Left renal pelvis (tissue), 4 donors: ENCODE measurements at regions not wholly inside any gene's neighbourhood (a gene's known extent, or its start where the extent isn't known, plus 50 kb on each side); places are given as distances from the start of the nearest gene placed in this dataset.

Source experiments
- DNase-seq, 4 donors: peaks; one replicate each; pipeline ENCODE4 v3.0.0-alpha.2; 2013; ENCODE audit warnings: low read depth in 4 of 4, low spot score in 3 of 4

- no peak for DNase-seq
These were observed 62.9 kb upstream of the PLEKHG1 start for GRCh38 chr6:150536835-150537234.

DNA sequence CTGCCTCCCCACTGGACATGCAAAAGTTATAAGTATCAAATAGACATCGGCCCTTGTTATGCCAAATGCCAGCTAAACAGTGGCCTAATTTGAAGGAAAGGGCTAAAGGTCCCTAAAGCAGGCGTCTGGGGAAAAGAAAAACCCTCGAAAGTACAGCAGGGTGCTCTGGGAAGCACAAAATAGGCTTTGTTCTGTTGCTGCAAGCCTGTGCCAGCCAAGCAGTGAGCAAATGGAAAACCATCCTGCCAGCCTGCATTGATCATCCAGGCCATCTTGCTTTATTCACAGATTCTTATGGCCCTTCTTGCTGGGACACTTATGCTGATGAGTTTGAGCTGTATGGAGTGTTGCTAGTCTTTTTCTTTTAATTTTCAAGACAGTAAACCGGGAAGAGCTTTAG, 62.2 kb upstream of the PLEKHG1 start:
- no peak for DNase-seq

DNA sequence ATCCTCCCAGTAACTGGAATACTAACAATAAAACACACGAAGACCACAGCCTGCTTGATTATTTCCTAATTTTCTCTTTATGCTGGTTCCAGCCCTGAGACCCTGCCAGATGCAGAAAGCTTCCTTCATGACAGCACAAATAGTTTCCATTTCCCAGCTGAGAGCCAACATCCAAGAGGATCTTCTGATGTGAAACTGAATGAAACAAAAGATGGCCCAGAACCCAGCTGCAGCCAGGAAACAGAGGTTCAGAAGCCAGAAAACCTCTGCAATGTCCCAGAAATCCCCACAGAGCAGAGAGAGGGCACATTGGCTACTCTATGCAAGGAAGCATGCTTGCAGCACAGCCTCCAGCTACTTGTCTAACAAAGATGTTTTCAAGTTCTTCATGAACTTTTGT, 61.8 kb upstream of the PLEKHG1 start:
- DNase-seq, result no peak

- no peak for DNase-seq
These were observed 60.6 kb upstream of the PLEKHG1 start for GRCh38 chr6:150539111-150539510.

- no peak for DNase-seq
These were observed 60.1 kb upstream of the PLEKHG1 start for GRCh38 chr6:150539568-150539967.

DNA sequence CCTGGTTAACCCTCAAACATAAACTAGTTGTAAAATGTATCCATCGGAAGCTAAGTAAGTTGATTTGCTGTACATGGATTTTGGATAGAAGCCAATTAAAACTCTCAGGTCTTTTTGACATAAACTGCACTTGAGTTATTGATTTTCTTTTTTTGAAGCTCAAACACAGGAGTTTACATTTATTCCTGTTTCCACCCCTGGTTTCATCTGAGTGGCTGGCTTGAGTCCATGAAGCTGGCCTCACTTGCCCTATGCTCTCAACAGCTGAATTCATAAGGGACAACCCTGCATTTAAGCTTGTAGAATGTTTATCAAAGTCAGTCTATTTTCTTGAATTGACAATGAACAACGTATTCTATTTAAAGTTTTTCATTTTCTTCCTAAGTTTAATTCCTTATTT, 58.1 kb upstream of the PLEKHG1 start:
- peak in 1 of 4 donors; percentile 29 for DNase-seq

- DNase-seq, result no peak
These were observed 56.5 kb upstream of the PLEKHG1 start for GRCh38 chr6:150543178-150543577.

GRCh38 chr6:150544793-150545192, 54.9 kb upstream of the PLEKHG1 start:
- no peak for DNase-seq

GRCh38 chr6:150546457-150546856, 53.2 kb upstream of the PLEKHG1 start:
- DNase-seq, result no peak

- DNase-seq, result peak in 2 of 4 donors; percentile 30 to 31
These were observed 52.0 kb upstream of the PLEKHG1 start for GRCh38 chr6:150547502-150548222.

- no peak for DNase-seq
These were observed 51.4 kb upstream of the PLEKHG1 start for GRCh38 chr6:150548330-150548729.

- DNase-seq, result no peak
These were observed 50.7 kb upstream of the PLEKHG1 start for GRCh38 chr6:150549007-150549406.

DNA sequence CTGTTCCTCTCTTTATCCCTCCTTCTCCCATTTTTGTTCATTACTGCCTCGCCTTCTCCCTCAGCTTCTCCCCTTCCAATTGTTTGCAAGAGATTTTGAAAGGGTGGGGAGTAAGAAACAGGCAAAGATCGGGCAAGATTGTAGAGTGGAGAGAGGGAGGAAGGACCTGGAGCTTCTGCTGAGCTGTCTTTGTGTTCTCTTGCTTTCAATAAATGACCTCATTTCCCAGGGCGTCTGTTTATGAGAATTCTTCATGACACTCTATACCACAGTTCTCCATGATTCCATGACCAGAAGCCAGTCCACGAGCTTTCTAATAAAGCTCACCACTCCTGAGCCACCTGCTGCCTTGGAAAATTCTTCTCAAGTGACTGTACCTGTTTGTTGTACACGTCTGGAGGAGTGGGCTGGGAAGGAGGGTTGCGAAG, 50.0 kb upstream of the PLEKHG1 start:
- DNase-seq, result no peak
